IMR-90 (cell line): ENCODE measurements at regions not wholly inside any gene's neighbourhood (a gene's known extent, or its start where the extent isn't known, plus 50 kb on each side); places are given as distances from the start of the nearest gene placed in this dataset.

Experiments
- ATAC-seq: fragments of 200-7000 bp; cut with Tn5 transposase; 2 replicates; pipeline ENCODE4 v1.9.1; 2020; ENCODE audit warnings: low read depth, mild to moderate bottlenecking, moderate library complexity
- BruUV-seq: library from RNA; stranded (reverse); fragments of 400-500 nt; replicated peaks from 2 replicates; lab custom pipeline; 2021; lab: Mats Ljungman, UMichigan
- CTCF ChIA-PET: fragments of 300-600 bp; formaldehyde crosslinking; extraction: SDS; loops from one replicate; lab custom pipeline; 2021; ENCODE audit warnings: antibody characterized with exemption; lab: Yijun Ruan, JAX
- POLR2A ChIA-PET: fragments of 300-600 bp; sonication (Branson Sonifier 250); formaldehyde crosslinking; loops from one replicate; lab custom pipeline; 2022; ENCODE audit warnings: antibody characterized with exemption; ENCODE audit not compliant: unreplicated experiment; lab: Charles Lee
- DNase-seq: peaks from one replicate; pipeline ENCODE4 v3.0.0; 2013
- H2AFZ ChIP-seq: replicated peaks from 2 replicates; pipeline ENCODE3; 2013; ENCODE audit warnings: low read length, mild to moderate bottlenecking; ENCODE audit not compliant: poor library complexity
- H2AK5ac ChIP-seq: 2 replicates; pipeline ENCODE4 v1.6.1; 2013; ENCODE audit warnings: low read depth, low read length, inconsistent platforms
- H2AK9ac ChIP-seq: replicated peaks from 2 replicates; pipeline ENCODE3; 2013; ENCODE audit warnings: mild to moderate bottlenecking, low read depth, low read length, moderate library complexity; ENCODE audit not compliant: poor library complexity
- H2BK120ac ChIP-seq: 2 replicates; pipeline ENCODE4 v1.6.1; 2013; ENCODE audit warnings: low read depth, low read length, inconsistent platforms
- H2BK15ac ChIP-seq: 3 replicates; pipeline ENCODE4 v1.6.1; 2013; ENCODE audit warnings: low read depth, low read length, inconsistent platforms
- H2BK20ac ChIP-seq: 2 replicates; pipeline ENCODE4 v1.6.1; 2013; ENCODE audit warnings: low read depth, mild to moderate bottlenecking, inconsistent platforms, low read length, moderate library complexity
- H2BK5ac ChIP-seq: 2 replicates; pipeline ENCODE4 v1.6.1; 2013; ENCODE audit warnings: mild to moderate bottlenecking, low read depth, low read length, inconsistent platforms; ENCODE audit not compliant: poor library complexity, severe bottlenecking
- H3K14ac ChIP-seq: replicated peaks from 2 replicates; pipeline ENCODE4 v1.6.1; 2013; ENCODE audit warnings: low read depth, low read length, inconsistent platforms
- H3K18ac ChIP-seq: 2 replicates; pipeline ENCODE4 v1.6.1; 2013; ENCODE audit warnings: low read depth, low read length, control low read depth
- H3K23ac ChIP-seq: 2 replicates; pipeline ENCODE4 v1.6.1; 2013; ENCODE audit warnings: low read depth, low read length, inconsistent platforms
- H3K27ac ChIP-seq: 2 replicates; pipeline ENCODE4 v1.5.1; 2013; ENCODE audit warnings: mild to moderate bottlenecking, control low read depth, low read length; ENCODE audit not compliant: insufficient read depth
- H3K27me3 ChIP-seq: 2 replicates; pipeline ENCODE4 v1.6.1; 2013; ENCODE audit warnings: low read length; ENCODE audit not compliant: control insufficient read depth, insufficient read depth
- H3K36me3 ChIP-seq: 2 replicates; pipeline ENCODE4 v1.6.1; 2013; ENCODE audit warnings: low read length, mixed read lengths; ENCODE audit not compliant: control insufficient read depth, insufficient read depth
- H3K4ac ChIP-seq: 2 replicates; pipeline ENCODE4 v1.6.1; 2013; ENCODE audit warnings: low read depth, low read length, inconsistent platforms
- H3K4me1 ChIP-seq: 2 replicates; pipeline ENCODE4 v1.6.1; 2013; ENCODE audit warnings: low read length, mixed read lengths; ENCODE audit not compliant: control insufficient read depth, insufficient read depth
- H3K4me2 ChIP-seq: 2 replicates; pipeline ENCODE4 v1.6.1; 2013; ENCODE audit warnings: low read depth, mild to moderate bottlenecking, control low read depth, low read length, moderate library complexity
- H3K4me3 ChIP-seq: 2 replicates; pipeline ENCODE4 v1.5.1; 2013; ENCODE audit warnings: low read depth, mild to moderate bottlenecking, control low read depth, low read length, moderate library complexity; ENCODE audit not compliant: insufficient read depth
- H3K56ac ChIP-seq: 2 replicates; pipeline ENCODE4 v1.6.1; 2013; ENCODE audit warnings: low read length, inconsistent platforms; ENCODE audit not compliant: insufficient read depth; ENCODE audit errors: extremely low read depth
- H3K79me1 ChIP-seq, 2 experiments: 2 replicates each; pipeline ENCODE4 v1.6.1; 2013; ENCODE audit warnings: low read length in 2 of 2, inconsistent platforms in 1 of 2, low read depth in 1 of 2
- H3K9ac ChIP-seq: 2 replicates; pipeline ENCODE4 v1.6.1; 2013; ENCODE audit warnings: low read depth, low read length, control low read depth
- H3K9me1 ChIP-seq: 2 replicates; pipeline ENCODE4 v1.6.1; 2013; ENCODE audit warnings: low read length, inconsistent platforms; ENCODE audit not compliant: insufficient read depth
- H3K9me3 ChIP-seq: 2 replicates; pipeline ENCODE4 v1.6.1; 2013; ENCODE audit warnings: low read length; ENCODE audit not compliant: control insufficient read depth, insufficient read depth
- H4K20me1 ChIP-seq: 2 replicates; pipeline ENCODE4 v1.6.1; 2013; ENCODE audit warnings: low read length, inconsistent platforms; ENCODE audit not compliant: insufficient read depth
- H4K5ac ChIP-seq: 2 replicates; pipeline ENCODE4 v1.6.1; 2013; ENCODE audit warnings: mild to moderate bottlenecking, low read depth, low read length, control low read depth
- H4K8ac ChIP-seq, 2 experiments: 2 replicates each; pipeline ENCODE4 v1.6.1; 2013; ENCODE audit warnings: low read depth in 2 of 2, low read length in 2 of 2, control low read depth in 1 of 2, inconsistent platforms in 1 of 2
- H4K91ac ChIP-seq: 2 replicates; pipeline ENCODE4 v1.6.1; 2013; ENCODE audit warnings: low read depth, low read length, inconsistent platforms; ENCODE audit not compliant: insufficient read depth
- BHLHE40 ChIP-seq: fragments of 150-350 bp; IDR thresholded peaks from 2 replicates; pipeline ENCODE4 v1.6.1; 2016; ENCODE audit warnings: mild to moderate bottlenecking, low read depth, low read length
- CHD1 ChIP-seq: IDR thresholded peaks from 2 replicates; pipeline ENCODE4 v1.6.1; 2012; ENCODE audit warnings: low read depth, low read length, improper control_type of control experiment
- FOS ChIP-seq: fragments of 150-350 bp; IDR thresholded peaks from 2 replicates; pipeline ENCODE4 v1.6.1; 2016; ENCODE audit warnings: low read depth, low read length
- MAFK ChIP-seq: IDR thresholded peaks from 2 replicates; pipeline ENCODE4 v1.6.1; 2012; ENCODE audit warnings: low read depth, low read length, improper control_type of control experiment
- MAZ ChIP-seq: IDR thresholded peaks from 2 replicates; pipeline ENCODE4 v1.6.1; 2012; ENCODE audit warnings: low read depth, mild to moderate bottlenecking, low read length, improper control_type of control experiment, moderate library complexity, borderline replicate concordance
- MXI1 ChIP-seq: IDR thresholded peaks from 2 replicates; pipeline ENCODE4 v1.6.1; 2012; ENCODE audit warnings: low read depth, mild to moderate bottlenecking, low read length, moderate library complexity, borderline replicate concordance
- NFE2L2 ChIP-seq: fragments of 150-350 bp; IDR thresholded peaks from 2 replicates; pipeline ENCODE4 v1.6.1; 2016; ENCODE audit warnings: low read depth, mild to moderate bottlenecking, low read length
- POLR2A ChIP-seq: IDR thresholded peaks from 2 replicates; pipeline ENCODE4 v1.6.1; 2012; ENCODE audit warnings: mild to moderate bottlenecking, low read depth, low read length
- RAD21 ChIP-seq: IDR thresholded peaks from 2 replicates; pipeline ENCODE4 v1.6.1; 2012; ENCODE audit warnings: low read length, improper control_type of control experiment
- RFX5 ChIP-seq: IDR thresholded peaks from 2 replicates; pipeline ENCODE4 v1.8.0; 2012; ENCODE audit warnings: low read depth, mild to moderate bottlenecking, low read length, moderate library complexity
- SMC3 ChIP-seq: fragments of 150-350 bp; IDR thresholded peaks from 2 replicates; pipeline ENCODE4 v1.6.1; 2016; ENCODE audit warnings: low read depth, mild to moderate bottlenecking, antibody characterized with exemption, low read length, moderate library complexity
- USF2 ChIP-seq: fragments of 150-350 bp; IDR thresholded peaks from 2 replicates; pipeline ENCODE4 v1.6.1; 2017; ENCODE audit warnings: mild to moderate bottlenecking, antibody characterized with exemption, low read length, low read depth
- WGBS, 2 experiments: methylation state at CpG; one replicate each; pipeline versions ENCODE4 v1.1.5 to v1.1.7; 2013; ENCODE audit warnings: missing lambda C conversion rate in 2 of 2; ENCODE audit not compliant: insufficient read length in 1 of 2; ENCODE audit errors: extremely low coverage in 2 of 2; 5-methylcytosine and 5-hydroxymethylcytosine counted together
- dilution Hi-C: fragments of 300-500 bp; cut with HindIII; formaldehyde crosslinking; loops from one replicate; pipeline ENCODE4 v1.14.3; 2018; ENCODE audit warnings: low sequenced_read_pairs; ENCODE audit not compliant: unreplicated experiment
- in situ Hi-C: fragments of 300-500 bp; cut with MboI; formaldehyde crosslinking; loops from 3 replicates; pipeline ENCODE4 v1.14.3; 2019; ENCODE audit warnings: low sequenced_read_pairs, inconsistent platforms, mixed read lengths
- intact Hi-C: fragments of 100-400 bp; cut with micrococcal nuclease; formaldehyde crosslinking; loops from 2 replicates; pipeline ENCODE4 v1.10.0; 2022
- TF ChIP-seq, protein P1 (sequence below): fragments of 150-350 bp; IDR thresholded peaks from 2 replicates; pipeline ENCODE4 v1.6.1; 2016; ENCODE audit warnings: low read depth, mild to moderate bottlenecking, low read length, moderate library complexity, borderline replicate concordance

- dilution Hi-C loops (no loop called here), intact Hi-C loops (no loop called here), in situ Hi-C loops (no loop called here)
- no CpG with 5 or more reads among the region's 2 CpGs for WGBS, 2 experiments
- TF ChIP-seq RAD21 (no peak), SMC3 (no peak), MAZ (no peak), MAFK (no peak), NFE2L2 (no peak), CHD1 (no peak), RFX5 (no peak), POLR2A (no peak), MXI1 (no peak), BHLHE40 (no peak), USF2 (no peak), FOS (no peak)
- TF ChIP-seq, protein P1, sequence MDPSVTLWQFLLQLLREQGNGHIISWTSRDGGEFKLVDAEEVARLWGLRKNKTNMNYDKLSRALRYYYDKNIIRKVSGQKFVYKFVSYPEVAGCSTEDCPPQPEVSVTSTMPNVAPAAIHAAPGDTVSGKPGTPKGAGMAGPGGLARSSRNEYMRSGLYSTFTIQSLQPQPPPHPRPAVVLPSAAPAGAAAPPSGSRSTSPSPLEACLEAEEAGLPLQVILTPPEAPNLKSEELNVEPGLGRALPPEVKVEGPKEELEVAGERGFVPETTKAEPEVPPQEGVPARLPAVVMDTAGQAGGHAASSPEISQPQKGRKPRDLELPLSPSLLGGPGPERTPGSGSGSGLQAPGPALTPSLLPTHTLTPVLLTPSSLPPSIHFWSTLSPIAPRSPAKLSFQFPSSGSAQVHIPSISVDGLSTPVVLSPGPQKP = no peak
- Histone ChIP-seq H3K4me2 (no peak overlapping the region), H3K4me3 (no peak overlapping the region), H3K9ac (no peak overlapping the region), H4K5ac (no peak overlapping the region), H3K9me1 (no peaks in the 10 kb centered on the region), H2BK15ac (no peak overlapping the region), H4K8ac (no peak overlapping the region), H3K9me3 (no peaks in the 10 kb centered on the region), H3K79me1 (no peaks in the 10 kb centered on the region), H3K4ac (no peak overlapping the region), H3K36me3 (no peaks in the 10 kb centered on the region), H2BK120ac (no peak overlapping the region), H3K23ac (no peak overlapping the region), H3K27ac (no peak overlapping the region), H2AK5ac (no peak overlapping the region), H3K18ac (no peak overlapping the region), H3K4me1 (no peaks in the 10 kb centered on the region), H4K91ac (no peak overlapping the region), H2BK20ac (no peak overlapping the region), H2AFZ (no peak overlapping the region), H3K27me3 (no peaks in the 10 kb centered on the region), H2BK5ac (no peak overlapping the region), H2AK9ac (no peak overlapping the region), H3K56ac (no peak overlapping the region), H4K20me1 (no peaks in the 10 kb centered on the region), H3K14ac (no peak overlapping the region)
- POLR2A ChIA-PET = no interaction called here
- CTCF ChIA-PET = no interaction called here
- no TSS peak for BruUV-seq
- DNase-seq (no peak), ATAC-seq (no peak)
Observed at GRCh38 chr6:84357631-84358030, 130.2 kb upstream of the CEP162 start.
